ENCODE measurements at regions not wholly inside any gene's neighbourhood (a gene's known extent, or its start where the extent isn't known, plus 50 kb on each side); places are given as distances from the start of the nearest gene placed in this dataset.

GRCh38 chr3:159914426-159914825 lies 74.2 kb upstream of the IL12A start:
- no peak for TF ChIP-seq RAD21 (CRISPR knock-in tag; conservative IDR thresholded peaks at IDR 0.05 in 1 of 2, IDR thresholded peaks at IDR 0.05 in 1 of 2)
- no peak for TF ChIP-seq CC2D1A (IDR thresholded peaks at IDR 0.05)
- no peak for TF ChIP-seq ASH1L (IDR thresholded peaks at IDR 0.05; ENCODE audit: borderline replicate concordance, low read depth, partially characterized antibody)
- TF ChIP-seq TAF7 (tag; IDR thresholded peaks at IDR 0.05) = no peak
- no peak for TF ChIP-seq CREB5 (CRISPR knock-in tag; IDR thresholded peaks at IDR 0.05)
- TF ChIP-seq CTCF (IDR thresholded peaks at IDR 0.05 in 2 of 3, conservative IDR thresholded peaks at IDR 0.05 in 1 of 3; ENCODE audit: insufficient read depth in 2 of 3, low read depth in 1 of 3, low read length in 3 of 3) = no peak
- no peak for TF ChIP-seq ARID4B (CRISPR knock-in tag; IDR thresholded peaks at IDR 0.05)
- no peak for TF ChIP-seq CHD7 (IDR thresholded peaks at IDR 0.05; ENCODE audit: low read depth, low read length)
- TF ChIP-seq ZNF583 (CRISPR knock-in tag; IDR thresholded peaks at IDR 0.05) = no peak
- TF ChIP-seq ZNF512 (tag; IDR thresholded peaks at IDR 0.05) = no peak
